ENCODE measurements at regions not wholly inside any gene's neighbourhood (a gene's known extent, or its start where the extent isn't known, plus 50 kb on each side); places are given as distances from the start of the nearest gene placed in this dataset.

DNA sequence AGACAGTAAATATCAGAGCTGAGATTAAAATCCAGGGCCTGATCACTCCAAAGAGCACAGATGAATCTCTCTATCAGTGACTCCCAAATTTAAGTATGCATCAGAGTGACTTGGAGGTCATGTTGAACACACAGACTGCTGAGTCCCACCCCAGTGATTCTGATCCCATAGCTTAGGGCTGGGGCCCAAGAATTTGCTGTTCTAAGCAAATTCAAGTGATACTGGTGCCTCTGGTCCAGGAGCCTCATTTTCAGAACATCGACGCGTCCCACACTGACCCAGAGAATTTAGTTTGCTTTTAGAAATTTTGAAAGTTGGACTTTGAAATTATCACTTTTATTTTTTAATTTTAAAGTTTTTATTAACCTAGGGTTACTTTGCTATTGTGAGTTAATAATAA, 72.7 kb upstream of the NETO1 start:
- DNase-seq, result no peak

GRCh38 chr18:72935744-72936143, 68.0 kb upstream of the NETO1 start:
- DNase-seq, result no peak

GRCh38 chr18:72922895-72923294, 55.1 kb upstream of the NETO1 start:
- DNase-seq, result no peak

Data from activated CD4-positive, alpha-beta T cell treated with anti-CD3 and anti-CD28 coated beads, Interleukin-2, amount 50 U/mL, for 4 hours (primary cell).